Hepatocyte (in vitro differentiated cells): ENCODE measurements at regions not wholly inside any gene's neighbourhood (a gene's known extent, or its start where the extent isn't known, plus 50 kb on each side); places are given as distances from the start of the nearest gene placed in this dataset.

Source experiments
- DNase-seq: peaks from one replicate; pipeline ENCODE4 v3.0.0-alpha.2; 2016; ENCODE audit warnings: low spot score
- H2AFZ ChIP-seq: fragments of 200-600 bp; sonication (generic); 2 replicates; pipeline ENCODE4 v1.6.0; 2016; ENCODE audit warnings: antibody characterized with exemption, mild to moderate bottlenecking
- H3K27ac ChIP-seq: fragments of 200-600 bp; sonication (generic); 2 replicates; pipeline ENCODE4 v1.5.1; 2016; ENCODE audit warnings: mild to moderate bottlenecking
- H3K27me3 ChIP-seq: fragments of 200-600 bp; sonication (generic); 2 replicates; pipeline ENCODE4 v1.6.1; 2016
- H3K36me3 ChIP-seq: fragments of 200-600 bp; sonication (generic); replicated peaks from 2 replicates; pipeline ENCODE4 v1.5.1; 2016; ENCODE audit warnings: low read depth; ENCODE audit not compliant: insufficient read depth
- H3K4me1 ChIP-seq: fragments of 200-600 bp; sonication (generic); 2 replicates; pipeline ENCODE4 v1.5.1; 2016; ENCODE audit warnings: mild to moderate bottlenecking, moderate library complexity; ENCODE audit not compliant: insufficient read depth
- H3K4me2 ChIP-seq: fragments of 200-600 bp; sonication (generic); 2 replicates; pipeline ENCODE4 v1.6.0; 2016
- H3K4me3 ChIP-seq: fragments of 200-600 bp; sonication (generic); 2 replicates; pipeline ENCODE4 v1.5.1; 2016; ENCODE audit warnings: mild to moderate bottlenecking
- H3K79me2 ChIP-seq: fragments of 200-600 bp; sonication (generic); 2 replicates; pipeline ENCODE4 v1.6.0; 2017; ENCODE audit warnings: mild to moderate bottlenecking
- H3K9me2 ChIP-seq: fragments of 200-600 bp; sonication (generic); replicated peaks from 2 replicates; pipeline ENCODE4 v1.6.0; 2017; ENCODE audit warnings: mild to moderate bottlenecking; ENCODE audit not compliant: insufficient read depth
- H3K9me3 ChIP-seq: fragments of 200-600 bp; sonication (generic); 2 replicates; pipeline ENCODE4 v1.5.1; 2016; ENCODE audit warnings: low read depth, mild to moderate bottlenecking
- H4K20me1 ChIP-seq: fragments of 200-600 bp; sonication (generic); 2 replicates; pipeline ENCODE4 v1.6.0; 2016; ENCODE audit warnings: mild to moderate bottlenecking; ENCODE audit not compliant: insufficient read depth, poor library complexity, severe bottlenecking
- EZH2 ChIP-seq: fragments of 200-600 bp; sonication (generic); IDR thresholded peaks from 2 replicates; pipeline ENCODE4 v1.6.1; 2016; ENCODE audit warnings: antibody characterized with exemption, mild to moderate bottlenecking, borderline replicate concordance
- EZH2phosphoT487 ChIP-seq: fragments of 200-600 bp; sonication (generic); IDR thresholded peaks from one replicate; pipeline ENCODE4 v1.6.1; 2018; ENCODE audit warnings: antibody characterized with exemption, mild to moderate bottlenecking, low read depth, moderate library complexity; ENCODE audit not compliant: unreplicated experiment, severe bottlenecking
- WGBS: methylation state at CpG from one replicate; pipeline ENCODE4 v1.1.6; 2016; ENCODE audit warnings: low lambda C conversion rate; ENCODE audit errors: missing lambda C conversion rate; 5-methylcytosine and 5-hydroxymethylcytosine counted together
- TF ChIP-seq, protein P1 (sequence below): fragments of 200-600 bp; sonication (generic); IDR thresholded peaks from 2 replicates; pipeline ENCODE4 v1.5.1; 2016; ENCODE audit warnings: antibody characterized with exemption, mild to moderate bottlenecking; ENCODE audit not compliant: poor library complexity

DNA sequence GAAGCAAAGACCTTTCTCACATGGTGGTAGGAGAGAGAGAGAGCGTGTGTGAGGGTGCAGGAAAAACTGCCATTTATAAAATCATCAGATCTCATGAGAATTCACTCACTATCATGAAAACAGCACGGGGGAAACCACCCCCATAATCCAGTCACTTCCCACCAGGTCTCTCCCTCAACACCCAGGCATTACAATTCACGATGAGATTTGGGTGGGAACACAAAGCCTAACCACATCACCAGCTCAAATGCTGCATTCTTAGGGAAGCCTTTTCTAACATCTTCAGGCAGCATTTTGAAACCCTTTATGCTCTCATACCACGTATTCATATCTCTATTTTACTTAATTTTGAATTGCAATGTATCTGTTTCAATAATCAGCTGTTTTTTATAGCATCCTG lies 165.9 kb downstream of the TMTC3 start:
- Histone ChIP-seq H2AFZ (no peak overlapping the region), H3K27me3 (no peaks in the 10 kb centered on the region), H3K4me2 (no peak overlapping the region), H3K4me1 (peaks cover 5% of the 10 kb centered on the region), H3K9me2 (no peaks in the 10 kb centered on the region), H3K36me3 (no peaks in the 10 kb centered on the region), H3K27ac (no peak overlapping the region), H4K20me1 (no peaks in the 10 kb centered on the region), H3K79me2 (no peaks in the 10 kb centered on the region), H3K9me3 (no peaks in the 10 kb centered on the region), H3K4me3 (no peak overlapping the region)
- no peak for DNase-seq
- 81% methylated on average over 4 of the region's 4 CpGs for WGBS
- TF ChIP-seq, protein P1, sequence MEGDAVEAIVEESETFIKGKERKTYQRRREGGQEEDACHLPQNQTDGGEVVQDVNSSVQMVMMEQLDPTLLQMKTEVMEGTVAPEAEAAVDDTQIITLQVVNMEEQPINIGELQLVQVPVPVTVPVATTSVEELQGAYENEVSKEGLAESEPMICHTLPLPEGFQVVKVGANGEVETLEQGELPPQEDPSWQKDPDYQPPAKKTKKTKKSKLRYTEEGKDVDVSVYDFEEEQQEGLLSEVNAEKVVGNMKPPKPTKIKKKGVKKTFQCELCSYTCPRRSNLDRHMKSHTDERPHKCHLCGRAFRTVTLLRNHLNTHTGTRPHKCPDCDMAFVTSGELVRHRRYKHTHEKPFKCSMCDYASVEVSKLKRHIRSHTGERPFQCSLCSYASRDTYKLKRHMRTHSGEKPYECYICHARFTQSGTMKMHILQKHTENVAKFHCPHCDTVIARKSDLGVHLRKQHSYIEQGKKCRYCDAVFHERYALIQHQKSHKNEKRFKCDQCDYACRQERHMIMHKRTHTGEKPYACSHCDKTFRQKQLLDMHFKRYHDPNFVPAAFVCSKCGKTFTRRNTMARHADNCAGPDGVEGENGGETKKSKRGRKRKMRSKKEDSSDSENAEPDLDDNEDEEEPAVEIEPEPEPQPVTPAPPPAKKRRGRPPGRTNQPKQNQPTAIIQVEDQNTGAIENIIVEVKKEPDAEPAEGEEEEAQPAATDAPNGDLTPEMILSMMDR, result no peak
- TF ChIP-seq EZH2phosphoT487, result no peak
- TF ChIP-seq EZH2, result no peak

DNA sequence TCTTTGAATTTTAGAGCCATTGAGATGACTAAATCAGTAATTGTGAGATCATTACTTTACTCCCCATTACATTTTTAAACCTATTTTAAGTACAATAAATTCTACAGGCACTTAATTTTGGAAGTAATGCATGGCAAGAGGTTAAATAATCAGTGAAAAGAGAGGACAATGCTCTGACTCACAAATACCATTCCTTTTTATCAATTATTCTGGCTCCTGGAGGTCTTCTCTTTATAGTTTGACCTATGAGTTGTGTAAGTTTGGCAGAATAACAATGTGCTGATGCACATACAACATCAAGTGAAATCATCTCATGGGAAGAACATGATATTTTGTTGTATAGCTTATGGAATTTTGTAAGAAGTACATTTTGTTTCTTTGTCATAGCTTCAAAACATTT lies 166.7 kb downstream of the TMTC3 start:
- no peak for TF ChIP-seq EZH2phosphoT487
- no peak for TF ChIP-seq EZH2
- TF ChIP-seq, protein P1, result no peak
- H3K4me2 ChIP-seq, result no peak overlapping the region
- no peak for DNase-seq

DNA sequence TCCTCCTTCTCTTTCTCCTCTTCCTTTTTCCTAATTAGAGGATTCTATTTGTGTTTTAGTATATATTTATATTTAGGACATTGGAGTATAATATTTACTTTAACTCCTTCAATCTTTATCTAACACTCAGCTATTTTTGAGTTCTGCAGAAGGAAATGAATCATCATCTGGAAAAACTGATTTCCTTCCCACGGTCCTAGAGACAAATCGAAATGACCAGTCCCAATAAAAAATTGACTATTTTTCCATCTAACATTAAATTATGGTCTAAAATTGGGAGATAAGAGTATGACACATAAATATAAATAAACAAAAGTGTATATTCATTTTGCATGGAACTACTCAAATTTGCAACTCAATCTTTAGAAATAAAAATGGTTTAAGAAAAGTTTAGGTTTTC lies 167.4 kb downstream of the TMTC3 start:
- Histone ChIP-seq H3K9me2 (no peaks in the 10 kb centered on the region), H2AFZ (no peak overlapping the region), H3K27me3 (no peaks in the 10 kb centered on the region), H3K79me2 (no peaks in the 10 kb centered on the region), H3K4me3 (no peak overlapping the region), H3K36me3 (no peaks in the 10 kb centered on the region), H4K20me1 (no peaks in the 10 kb centered on the region), H3K4me2 (no peak overlapping the region), H3K27ac (no peak overlapping the region), H3K4me1 (peaks cover 5% of the 10 kb centered on the region), H3K9me3 (no peaks in the 10 kb centered on the region)
- TF ChIP-seq EZH2 (no peak), EZH2phosphoT487 (no peak)
- TF ChIP-seq, protein P1, result no peak
- WGBS, result 91% methylated on average over 2 of the region's 2 CpGs
- no peak for DNase-seq

More for the DNA sequence above, 166.7 kb downstream of the TMTC3 start:
- no peaks in the 10 kb centered on the region for H3K27me3 ChIP-seq
- H4K20me1 ChIP-seq, result no peaks in the 10 kb centered on the region
- no peak overlapping the region for H2AFZ ChIP-seq
- H3K4me1 ChIP-seq, result peaks cover 5% of the 10 kb centered on the region
- H3K79me2 ChIP-seq, result no peaks in the 10 kb centered on the region
- H3K27ac ChIP-seq, result no peak overlapping the region
- no peak overlapping the region for H3K4me3 ChIP-seq
- H3K9me2 ChIP-seq, result no peaks in the 10 kb centered on the region
- H3K36me3 ChIP-seq, result no peaks in the 10 kb centered on the region
- H3K9me3 ChIP-seq, result no peaks in the 10 kb centered on the region

DNA sequence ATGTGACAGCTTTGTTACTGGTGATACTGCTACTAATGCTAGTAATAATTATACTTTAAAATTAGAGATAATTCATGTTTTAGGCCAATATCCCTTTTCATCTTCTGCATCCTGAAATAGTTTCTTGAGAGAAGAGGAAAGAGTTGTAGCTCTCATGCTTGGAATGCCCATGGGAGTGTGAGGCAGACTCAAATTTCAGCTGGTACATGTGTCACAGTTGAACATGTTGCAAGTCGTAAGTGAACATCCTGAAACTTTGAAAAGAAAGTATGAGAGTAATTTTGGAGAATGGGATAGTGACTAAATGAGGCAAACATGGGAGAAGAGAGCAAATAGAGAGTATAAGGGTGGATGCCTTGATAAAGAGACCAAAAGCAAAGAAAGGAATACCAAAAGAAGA lies 168.0 kb downstream of the TMTC3 start:
- WGBS, result 85% methylated on average over 1 of the region's 1 CpG
- H2AFZ ChIP-seq, result no peak overlapping the region

More for the DNA sequence above, 168.0 kb downstream of the TMTC3 start:
- no peaks in the 10 kb centered on the region for H3K79me2 ChIP-seq
- TF ChIP-seq, protein P1, result no peak
- TF ChIP-seq EZH2phosphoT487, result no peak
- TF ChIP-seq EZH2, result no peak
- no peak for DNase-seq
- no peaks in the 10 kb centered on the region for H4K20me1 ChIP-seq
- H3K27me3 ChIP-seq, result no peaks in the 10 kb centered on the region
- no peak overlapping the region for H3K27ac ChIP-seq
- H3K4me1 ChIP-seq, result peaks cover 5% of the 10 kb centered on the region
- H3K36me3 ChIP-seq, result no peaks in the 10 kb centered on the region
- no peak overlapping the region for H3K4me3 ChIP-seq
- no peak overlapping the region for H3K4me2 ChIP-seq
- no peaks in the 10 kb centered on the region for H3K9me3 ChIP-seq
- H3K9me2 ChIP-seq, result no peaks in the 10 kb centered on the region
